Neural cell (in vitro differentiated cells): ENCODE measurements at regions not wholly inside any gene's neighbourhood (a gene's known extent, or its start where the extent isn't known, plus 50 kb on each side); places are given as distances from the start of the nearest gene placed in this dataset.

Experiments
- H2AFZ ChIP-seq: fragments of 200-600, 300-800 bp; sonication (generic), shearing (Covaris generic); 2 replicates; pipeline ENCODE4 v1.6.0; 2014; ENCODE audit warnings: low read depth, mild to moderate bottlenecking, antibody characterized with exemption, low read length, moderate library complexity
- H3F3A ChIP-seq: fragments of 200-600 bp; shearing (Covaris generic); 2 replicates; pipeline ENCODE4 v1.6.1; 2016; ENCODE audit warnings: mild to moderate bottlenecking, moderate library complexity, mixed read lengths, antibody characterized with exemption, low read length; ENCODE audit not compliant: insufficient read depth, poor library complexity, severe bottlenecking
- H3K27ac ChIP-seq: fragments of 200-600, 300-800 bp; sonication (generic), shearing (Covaris generic); 2 replicates; pipeline ENCODE4 v1.5.1; 2014; ENCODE audit warnings: mild to moderate bottlenecking, low read length, moderate library complexity
- H3K27me3 ChIP-seq: fragments of 300-800, 200-600 bp; sonication (generic), shearing (Covaris generic); 2 replicates; pipeline ENCODE4 v1.6.0; 2014; ENCODE audit warnings: mild to moderate bottlenecking, low read depth, low read length, moderate library complexity; ENCODE audit not compliant: insufficient read depth
- H3K36me3 ChIP-seq: fragments of 300-800, 200-600 bp; sonication (generic), shearing (Covaris generic); 2 replicates; pipeline ENCODE4 v1.5.1; 2014; ENCODE audit warnings: mild to moderate bottlenecking, antibody characterized with exemption, low read length, moderate library complexity; ENCODE audit not compliant: insufficient read depth
- H3K4me2 ChIP-seq: fragments of 300-800, 200-600 bp; sonication (generic), shearing (Covaris generic); 2 replicates; pipeline ENCODE4 v1.6.0; 2014; ENCODE audit warnings: mild to moderate bottlenecking, low read length
- H3K4me3 ChIP-seq: fragments of 300-800, 200-600 bp; sonication (generic), shearing (Covaris generic); 2 replicates; pipeline ENCODE4 v1.5.1; 2014; ENCODE audit warnings: mild to moderate bottlenecking, low read length, moderate library complexity
- H3K79me2 ChIP-seq: fragments of 200-600 bp; shearing (Covaris generic); replicated peaks from 2 replicates; pipeline ENCODE4 v1.6.0; 2014; ENCODE audit warnings: mild to moderate bottlenecking, low read length, moderate library complexity; ENCODE audit not compliant: insufficient read depth
- H3K9ac ChIP-seq: fragments of 300-800, 200-600 bp; sonication (generic), shearing (Covaris generic); 2 replicates; pipeline ENCODE4 v1.6.1; 2016; ENCODE audit warnings: mild to moderate bottlenecking, low read length, mixed read lengths
- H3K9me2 ChIP-seq: fragments of 200-600 bp; shearing (Covaris generic); 2 replicates; pipeline ENCODE4 v1.6.1; 2016; ENCODE audit warnings: mild to moderate bottlenecking, low read length, mixed read lengths; ENCODE audit not compliant: insufficient read depth
- H3K9me3 ChIP-seq: fragments of 200-600, 300-800 bp; sonication (generic), shearing (Covaris generic); 2 replicates; pipeline ENCODE4 v1.6.1; 2016; ENCODE audit warnings: mild to moderate bottlenecking, mixed run types, low read length, moderate library complexity, mixed read lengths
- H4K20me1 ChIP-seq: fragments of 200-600 bp; shearing (Covaris generic); 2 replicates; pipeline ENCODE4 v1.6.1; 2016; ENCODE audit warnings: mild to moderate bottlenecking, mixed run types; ENCODE audit not compliant: insufficient read depth
- CTCF ChIP-seq: fragments of 450-650 bp; IDR thresholded peaks from 2 replicates; pipeline ENCODE4 v1.5.1; 2014; ENCODE audit warnings: antibody characterized with exemption, mild to moderate bottlenecking, moderate library complexity; ENCODE audit not compliant: poor library complexity, severe bottlenecking
- EP300 ChIP-seq: fragments of 450-650 bp; conservative IDR thresholded peaks from 2 replicates; pipeline ENCODE4 v1.6.1; 2014; ENCODE audit warnings: antibody characterized with exemption, mild to moderate bottlenecking, moderate library complexity; ENCODE audit not compliant: poor library complexity, severe bottlenecking
- EZH2 ChIP-seq: fragments of 200-600, 300-800 bp; shearing (Covaris generic), sonication (generic); IDR thresholded peaks from 2 replicates; pipeline ENCODE4 v1.6.1; 2014; ENCODE audit warnings: antibody characterized with exemption, low read length, borderline replicate concordance, mild to moderate bottlenecking; ENCODE audit not compliant: insufficient read depth, poor library complexity, severe bottlenecking
- MXI1 ChIP-seq: fragments of 450-650 bp; conservative IDR thresholded peaks from 2 replicates; pipeline ENCODE4 v1.6.1; 2014; ENCODE audit warnings: antibody characterized with exemption, mild to moderate bottlenecking; ENCODE audit not compliant: poor library complexity, severe bottlenecking
- POLR2AphosphoS5 ChIP-seq: IDR thresholded peaks from 2 replicates; pipeline ENCODE4 v1.6.1; 2012
- RAD21 ChIP-seq: fragments of 450-650 bp; conservative IDR thresholded peaks from 2 replicates; pipeline ENCODE4 v1.6.1; 2014; ENCODE audit warnings: antibody characterized with exemption, mild to moderate bottlenecking, moderate library complexity
- REST ChIP-seq: IDR thresholded peaks from 2 replicates; pipeline ENCODE4 v1.6.1; 2012; ENCODE audit warnings: borderline replicate concordance
- SMC3 ChIP-seq: fragments of 450-650 bp; conservative IDR thresholded peaks from 2 replicates; pipeline ENCODE4 v1.6.1; 2014; ENCODE audit warnings: antibody characterized with exemption, mild to moderate bottlenecking, moderate library complexity; ENCODE audit not compliant: poor library complexity
- TAF1 ChIP-seq: IDR thresholded peaks from 2 replicates; pipeline ENCODE4 v1.6.1; 2012; ENCODE audit warnings: low read depth

- TF ChIP-seq POLR2AphosphoS5 (no peak), CTCF (no peak), RAD21 (no peak), REST (no peak), EZH2 (no peak), MXI1 (no peak), EP300 (no peak), SMC3 (no peak), TAF1 (no peak)
- H2AFZ ChIP-seq = no peak overlapping the region
- H3K9me3 ChIP-seq = no peaks in the 10 kb centered on the region
- H3K4me3 ChIP-seq = no peak overlapping the region
- no peak overlapping the region for H3K4me2 ChIP-seq
- no peak overlapping the region for H3K27ac ChIP-seq
- H3K27me3 ChIP-seq = no peaks in the 10 kb centered on the region
- no peak overlapping the region for H3K9ac ChIP-seq
- H3K36me3 ChIP-seq = no peaks in the 10 kb centered on the region
- H3F3A ChIP-seq = no peaks in the 10 kb centered on the region
- H3K9me2 ChIP-seq = no peaks in the 10 kb centered on the region
- no peaks in the 10 kb centered on the region for H3K79me2 ChIP-seq
- no peaks in the 10 kb centered on the region for H4K20me1 ChIP-seq
Measured at GRCh38 chr2:145800151-145801091, 1280.5 kb upstream of the ZEB2 start.

- Histone ChIP-seq H3K9me2 (no peaks in the 10 kb centered on the region), H3K36me3 (no peaks in the 10 kb centered on the region), H3K4me3 (no peak overlapping the region), H3K9me3 (no peaks in the 10 kb centered on the region), H2AFZ (no peak overlapping the region), H3K79me2 (no peaks in the 10 kb centered on the region), H3K27ac (no peak overlapping the region), H3F3A (no peaks in the 10 kb centered on the region), H3K4me2 (no peak overlapping the region), H3K9ac (no peak overlapping the region), H4K20me1 (no peaks in the 10 kb centered on the region), H3K27me3 (no peaks in the 10 kb centered on the region)
- TF ChIP-seq MXI1 (no peak), EP300 (no peak), POLR2AphosphoS5 (no peak), EZH2 (no peak), SMC3 (no peak), CTCF (no peak), REST (no peak), RAD21 (no peak), TAF1 (no peak)
Measured at GRCh38 chr2:145799595-145800108, 1279.7 kb upstream of the ZEB2 start.
